HFFc6 (cell line): ENCODE measurements at regions not wholly inside any gene's neighbourhood (a gene's known extent, or its start where the extent isn't known, plus 50 kb on each side); places are given as distances from the start of the nearest gene placed in this dataset.

Source experiments
- DNase-seq: peaks from one replicate; pipeline ENCODE4 v3.0.0-alpha.2; 2018
- H3K27ac Mint-ChIP-seq: 2 replicates; pipeline ENCODE4 v1.8.0; 2020; ENCODE audit warnings: mild to moderate bottlenecking, mixed read lengths
- H3K27me3 Mint-ChIP-seq: 2 replicates; pipeline ENCODE4 v1.8.0; 2021; ENCODE audit warnings: mild to moderate bottlenecking, moderate library complexity, mixed read lengths; ENCODE audit not compliant: insufficient read depth
- H3K36me3 Mint-ChIP-seq: 2 replicates; pipeline ENCODE4 v1.8.0; 2021; ENCODE audit warnings: low read depth, mixed read lengths
- H3K4me1 Mint-ChIP-seq: 2 replicates; pipeline ENCODE4 v1.8.0; 2020; ENCODE audit warnings: low read depth, mixed read lengths
- H3K4me3 Mint-ChIP-seq: 2 replicates; pipeline ENCODE4 v1.8.0; 2020; ENCODE audit warnings: mild to moderate bottlenecking, moderate library complexity, mixed read lengths
- H3K9me3 Mint-ChIP-seq: 2 replicates; pipeline ENCODE4 v1.8.0; 2020; ENCODE audit warnings: mild to moderate bottlenecking, mixed read lengths
- CTCF ChIP-seq: fragments of 200-600 bp; sonication (generic); IDR thresholded peaks from 2 replicates; pipeline ENCODE4 v1.5.0; 2021; ENCODE audit warnings: antibody characterized with exemption, mild to moderate bottlenecking

GRCh38 chr1:83676106-83676505, 322.8 kb downstream of the TTLL7 start:
- Mint-ChIP-seq H3K9me3 (peaks cover 6% of the 10 kb centered on the region), H3K36me3 (no peaks in the 10 kb centered on the region), H3K4me3 (no peak overlapping the region), H3K4me1 (no peaks in the 10 kb centered on the region), H3K27me3 (no peaks in the 10 kb centered on the region; the same call in 1 of the 2 replicates), H3K27ac (no peak overlapping the region)
- DNase-seq = no peak
- TF ChIP-seq CTCF = no peak

- TF ChIP-seq CTCF = no peak
- no peak for DNase-seq
- H3K27ac Mint-ChIP-seq = no peak overlapping the region
- H3K27me3 Mint-ChIP-seq = no peaks in the 10 kb centered on the region
- no peaks in the 10 kb centered on the region for H3K36me3 Mint-ChIP-seq
- H3K4me3 Mint-ChIP-seq = no peak overlapping the region
- H3K9me3 Mint-ChIP-seq = peaks cover 13% of the 10 kb centered on the region
- H3K4me1 Mint-ChIP-seq = no peaks in the 10 kb centered on the region
These were observed 325.6 kb downstream of the TTLL7 start for GRCh38 chr1:83673312-83673711.

- H3K27ac Mint-ChIP-seq = no peak overlapping the region
- DNase-seq = no peak
These were observed 327.3 kb downstream of the TTLL7 start for GRCh38 chr1:83671586-83671985.

GRCh38 chr1:83670909-83671565, 327.9 kb downstream of the TTLL7 start:
- DNase-seq = no peak
- Mint-ChIP-seq H3K4me3 (no peak overlapping the region), H3K9me3 (peaks cover 18% of the 10 kb centered on the region), H3K4me1 (no peaks in the 10 kb centered on the region), H3K27me3 (no peaks in the 10 kb centered on the region), H3K27ac (no peak overlapping the region), H3K36me3 (no peaks in the 10 kb centered on the region)
- TF ChIP-seq CTCF = no peak

More at GRCh38 chr1:83671586-83671985, 327.3 kb downstream of the TTLL7 start:
- no peaks in the 10 kb centered on the region for H3K27me3 Mint-ChIP-seq
- H3K9me3 Mint-ChIP-seq = peaks cover 18% of the 10 kb centered on the region
- H3K4me3 Mint-ChIP-seq = no peak overlapping the region
- TF ChIP-seq CTCF = no peak
- H3K36me3 Mint-ChIP-seq = no peaks in the 10 kb centered on the region
- no peaks in the 10 kb centered on the region for H3K4me1 Mint-ChIP-seq

GRCh38 chr1:83641796-83642443, 357.0 kb downstream of the TTLL7 start:
- no peaks in the 10 kb centered on the region for H3K4me1 Mint-ChIP-seq
- no peak overlapping the region for H3K4me3 Mint-ChIP-seq
- H3K27me3 Mint-ChIP-seq = 0 out of 2 replicates have a peak, but pooled peaks cover 2% of the 10 kb centered on the region
- TF ChIP-seq CTCF = no peak
- H3K36me3 Mint-ChIP-seq = no peaks in the 10 kb centered on the region
- H3K9me3 Mint-ChIP-seq = peaks cover 41% of the 10 kb centered on the region
- no peak overlapping the region for H3K27ac Mint-ChIP-seq
- DNase-seq = no peak
